Endometrium (tissue), 2 donors: ENCODE measurements at regions not wholly inside any gene's neighbourhood (a gene's known extent, or its start where the extent isn't known, plus 50 kb on each side); places are given as distances from the start of the nearest gene placed in this dataset.
"Not testable (repeated sequence)": the region's sequence is repeated elsewhere in the genome, so short reads cannot be mapped to it uniquely, and the experiment has no call there.

ENCODE experiments used
- FAIRE-seq: peaks from 2 replicates; lab custom pipeline; 2012; peaks lifted over from hg19 to GRCh38; lab: Jason Lieb, UNC
- donor health status: control.
- donor health status: control.

GRCh38 chr9:87378676-87379075, 119.0 kb upstream of the DAPK1 start:
- peak; percentile 54 for FAIRE-seq

- FAIRE-seq, result no peak
Measured at GRCh38 chr9:87379300-87379699, 118.4 kb upstream of the DAPK1 start.

- FAIRE-seq, result no peak
Measured at GRCh38 chr9:87381050-87381711, 116.5 kb upstream of the DAPK1 start.

- no peak for FAIRE-seq
Measured at GRCh38 chr9:87381746-87382145, 115.9 kb upstream of the DAPK1 start.

- FAIRE-seq, result no peak
Measured at GRCh38 chr9:87382900-87383299, 114.8 kb upstream of the DAPK1 start.

GRCh38 chr9:87383344-87384150, 114.1 kb upstream of the DAPK1 start:
- FAIRE-seq, result no peak

- FAIRE-seq, result no peak
Measured at GRCh38 chr9:87386490-87387025, 111.1 kb upstream of the DAPK1 start.

- no peak for FAIRE-seq
Measured at GRCh38 chr9:87387351-87388011, 110.2 kb upstream of the DAPK1 start.

- not testable (repeated sequence) for FAIRE-seq
Measured at GRCh38 chr9:87388708-87389107, 109.0 kb upstream of the DAPK1 start.

- FAIRE-seq, result no peak
Measured at GRCh38 chr9:87389936-87390335, 107.7 kb upstream of the DAPK1 start.

GRCh38 chr9:87390361-87390760, 107.3 kb upstream of the DAPK1 start:
- no peak for FAIRE-seq

- FAIRE-seq, result no peak
Measured at GRCh38 chr9:87392086-87392485, 105.6 kb upstream of the DAPK1 start.

- no peak for FAIRE-seq
Measured at GRCh38 chr9:87393706-87394230, 103.9 kb upstream of the DAPK1 start.

- FAIRE-seq, result no peak
Measured at GRCh38 chr9:87395804-87396479, 101.7 kb upstream of the DAPK1 start.

- FAIRE-seq, result no peak
Measured at GRCh38 chr9:87401681-87402080, 96.0 kb upstream of the DAPK1 start.

- FAIRE-seq, result no peak
Measured at GRCh38 chr9:87402537-87402936, 95.1 kb upstream of the DAPK1 start.

- FAIRE-seq, result no peak
Measured at GRCh38 chr9:87405677-87406542, 91.8 kb upstream of the DAPK1 start.

GRCh38 chr9:87406543-87407166, 91.0 kb upstream of the DAPK1 start:
- no peak for FAIRE-seq

- FAIRE-seq, result not testable (repeated sequence)
Measured at GRCh38 chr9:87410047-87411005, 87.3 kb upstream of the DAPK1 start.
